ENCODE measurements at regions not wholly inside any gene's neighbourhood (a gene's known extent, or its start where the extent isn't known, plus 50 kb on each side); places are given as distances from the start of the nearest gene placed in this dataset.

DNA sequence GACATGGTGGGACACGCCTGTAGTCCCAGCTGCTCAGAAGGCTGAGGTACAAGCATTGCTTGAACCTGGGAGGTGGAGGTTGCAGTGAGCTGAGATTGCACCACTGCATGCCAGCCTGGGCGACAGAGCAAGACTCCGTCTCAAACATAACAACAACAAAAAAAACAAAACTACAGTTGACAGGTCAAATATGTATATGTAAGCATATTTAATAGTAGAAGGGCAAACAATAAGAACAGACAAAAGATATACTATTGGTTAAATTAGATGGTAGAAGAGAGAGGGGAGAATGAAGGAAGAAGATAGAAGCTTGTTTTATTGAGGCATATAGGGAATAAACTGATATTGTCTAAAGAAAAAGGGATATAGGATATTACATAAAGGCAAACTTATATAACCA, 247.1 kb downstream of the KLF13 start:
- Histone ChIP-seq H3K27ac (ENCODE audit: low read depth, low read length) (no peak overlapping the region), H3K27me3 (ENCODE audit: insufficient read depth, low read length) (peaks cover 3% of the 10 kb centered on the region; the same call in 1 of the 2 replicates), H3K4me3 (ENCODE audit: low read depth, low read length) (no peak overlapping the region), H3K4me1 (ENCODE audit: control insufficient read depth, insufficient read depth, low read length, unreplicated experiment) (no peaks in the 10 kb centered on the region), H2AFZ (ENCODE audit: low read length, unreplicated experiment) (no peak overlapping the region), H3K79me2 (ENCODE audit: control insufficient read depth, insufficient read depth, low read length, unreplicated experiment) (no peaks in the 10 kb centered on the region), H3K36me3 (ENCODE audit: insufficient read depth, low read length) (no peaks in the 10 kb centered on the region)

DNA sequence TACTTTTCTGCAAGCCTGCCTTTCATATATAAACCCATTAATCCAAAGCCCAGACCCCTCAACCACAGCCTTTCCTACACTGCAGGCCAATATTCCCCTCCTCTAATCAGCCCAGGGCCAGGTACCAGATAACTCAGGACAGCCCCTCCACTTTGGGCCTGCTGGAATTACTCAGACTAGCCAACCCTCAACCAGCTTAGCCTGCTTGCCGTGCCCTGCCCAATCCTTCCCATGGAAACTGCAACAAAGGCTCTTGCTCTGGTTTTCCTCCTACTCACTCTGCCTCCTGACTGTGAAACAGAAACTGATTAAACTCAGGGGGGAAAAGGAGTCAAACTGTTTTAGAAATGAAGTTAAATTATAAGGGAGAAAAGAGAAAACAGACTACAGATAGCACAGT, 248.1 kb downstream of the KLF13 start:
- H3K4me1 ChIP-seq (ENCODE audit: control insufficient read depth, insufficient read depth, low read length, unreplicated experiment), result no peaks in the 10 kb centered on the region
- H2AFZ ChIP-seq (ENCODE audit: low read length, unreplicated experiment), result no peak overlapping the region
- H3K4me3 ChIP-seq (ENCODE audit: low read depth, low read length), result no peak overlapping the region
- no peaks in the 10 kb centered on the region for H3K36me3 ChIP-seq (ENCODE audit: insufficient read depth, low read length)
- no peaks in the 10 kb centered on the region; the same call in 1 of the 2 replicates for H3K27me3 ChIP-seq (ENCODE audit: insufficient read depth, low read length)
- H3K27ac ChIP-seq (ENCODE audit: low read depth, low read length), result no peak overlapping the region
- no peaks in the 10 kb centered on the region for H3K79me2 ChIP-seq (ENCODE audit: control insufficient read depth, insufficient read depth, low read length, unreplicated experiment)

DNA sequence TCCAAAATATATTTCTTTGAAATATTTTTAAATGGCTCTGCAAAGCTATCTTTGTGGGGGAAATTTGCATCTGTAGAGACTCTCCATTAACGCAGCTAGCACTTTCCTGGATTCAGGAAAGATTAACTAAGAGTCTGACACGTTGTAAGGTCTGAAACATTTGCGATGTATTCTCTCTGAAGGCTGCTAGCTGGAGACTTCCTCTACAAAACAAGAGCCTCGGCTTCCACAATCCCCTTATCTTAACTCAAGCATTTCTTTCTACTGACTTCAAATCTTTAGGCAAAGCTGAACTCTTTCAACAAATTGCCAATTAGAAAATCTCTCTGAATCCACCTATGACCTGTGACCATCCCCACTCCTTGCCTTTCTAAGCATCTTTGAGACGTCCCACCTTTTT, 250.5 kb downstream of the KLF13 start:
- Histone ChIP-seq H3K27me3 (ENCODE audit: insufficient read depth, low read length) (no peaks in the 10 kb centered on the region; the same call in 1 of the 2 replicates), H3K79me2 (ENCODE audit: control insufficient read depth, insufficient read depth, low read length, unreplicated experiment) (no peaks in the 10 kb centered on the region), H3K4me3 (ENCODE audit: low read depth, low read length) (no peak overlapping the region), H2AFZ (ENCODE audit: low read length, unreplicated experiment) (no peak overlapping the region), H3K36me3 (ENCODE audit: insufficient read depth, low read length) (no peaks in the 10 kb centered on the region), H3K4me1 (ENCODE audit: control insufficient read depth, insufficient read depth, low read length, unreplicated experiment) (no peaks in the 10 kb centered on the region), H3K27ac (ENCODE audit: low read depth, low read length) (no peak overlapping the region)

DNA sequence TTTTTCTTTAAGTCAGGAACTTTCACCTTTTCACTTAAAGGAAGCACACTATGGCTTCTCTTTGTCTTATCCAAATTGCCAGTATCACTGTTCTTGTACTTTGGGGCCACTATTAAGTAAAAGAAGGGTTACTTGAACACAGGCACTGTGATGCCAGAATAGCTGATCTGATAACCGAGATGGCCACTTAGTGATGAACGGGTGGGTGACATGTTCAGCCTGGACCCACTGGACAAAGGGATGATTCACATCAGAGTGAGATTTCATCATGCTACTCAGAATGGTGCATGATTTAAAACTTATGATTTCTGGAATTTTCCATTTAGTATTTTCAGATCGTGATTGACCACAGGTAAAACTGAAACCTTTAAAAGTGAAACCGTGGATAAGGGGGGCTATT, 252.6 kb downstream of the KLF13 start:
- H3K79me2 ChIP-seq (ENCODE audit: control insufficient read depth, insufficient read depth, low read length, unreplicated experiment), result no peaks in the 10 kb centered on the region
- H2AFZ ChIP-seq (ENCODE audit: low read length, unreplicated experiment), result no peak overlapping the region
- H3K27ac ChIP-seq (ENCODE audit: low read depth, low read length), result no peak overlapping the region
- no peaks in the 10 kb centered on the region for H3K27me3 ChIP-seq (ENCODE audit: insufficient read depth, low read length)
- no peak overlapping the region for H3K4me3 ChIP-seq (ENCODE audit: low read depth, low read length)
- H3K4me1 ChIP-seq (ENCODE audit: control insufficient read depth, insufficient read depth, low read length, unreplicated experiment), result no peaks in the 10 kb centered on the region
- H3K36me3 ChIP-seq (ENCODE audit: insufficient read depth, low read length), result no peaks in the 10 kb centered on the region

DNA sequence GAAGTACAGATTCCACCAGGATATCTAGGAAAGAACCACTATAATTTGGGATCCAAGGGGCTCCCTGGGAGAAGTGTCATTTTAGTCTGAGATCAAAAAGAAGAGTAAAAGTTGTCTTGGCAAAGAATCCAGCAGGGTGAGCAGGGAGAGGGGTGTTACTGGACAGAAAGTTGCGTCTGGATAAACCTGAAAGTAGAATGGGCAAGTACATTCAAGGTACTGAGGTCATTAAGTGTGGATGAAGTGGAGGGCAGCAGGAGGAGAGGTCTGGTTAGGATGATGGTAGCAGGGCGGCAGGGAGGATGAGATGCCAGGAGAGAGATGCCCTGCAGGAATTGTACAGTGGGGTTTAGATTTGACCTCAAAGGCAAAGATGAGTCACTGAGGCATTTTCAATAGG, 253.3 kb downstream of the KLF13 start:
- no peaks in the 10 kb centered on the region for H3K36me3 ChIP-seq (ENCODE audit: insufficient read depth, low read length)
- H3K27me3 ChIP-seq (ENCODE audit: insufficient read depth, low read length), result no peaks in the 10 kb centered on the region
- no peak overlapping the region for H2AFZ ChIP-seq (ENCODE audit: low read length, unreplicated experiment)
- H3K27ac ChIP-seq (ENCODE audit: low read depth, low read length), result no peak overlapping the region
- H3K4me1 ChIP-seq (ENCODE audit: control insufficient read depth, insufficient read depth, low read length, unreplicated experiment), result no peaks in the 10 kb centered on the region
- no peak overlapping the region for H3K4me3 ChIP-seq (ENCODE audit: low read depth, low read length)
- no peaks in the 10 kb centered on the region for H3K79me2 ChIP-seq (ENCODE audit: control insufficient read depth, insufficient read depth, low read length, unreplicated experiment)

DNA sequence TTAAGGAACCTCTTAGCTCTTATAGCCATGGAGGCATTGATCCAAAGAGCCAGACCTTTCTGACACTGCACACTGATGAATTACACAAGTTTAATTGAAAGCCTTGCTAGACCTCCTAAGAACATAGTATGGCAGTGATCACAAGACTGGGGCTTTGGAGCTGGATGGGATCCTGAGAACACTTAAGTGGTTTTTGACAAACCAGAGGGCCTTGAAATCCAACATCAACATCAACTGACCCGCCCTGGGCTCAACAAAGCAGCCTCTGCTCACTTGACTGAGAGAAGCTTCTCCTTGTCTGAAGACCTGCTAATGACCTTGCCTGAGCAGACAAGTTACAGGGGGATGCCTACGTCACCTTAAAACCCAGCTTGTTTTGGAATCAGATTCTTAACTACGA, 257.6 kb downstream of the KLF13 start:
- Histone ChIP-seq H3K79me2 (ENCODE audit: control insufficient read depth, insufficient read depth, low read length, unreplicated experiment) (no peaks in the 10 kb centered on the region), H3K4me1 (ENCODE audit: control insufficient read depth, insufficient read depth, low read length, unreplicated experiment) (no peaks in the 10 kb centered on the region), H3K36me3 (ENCODE audit: insufficient read depth, low read length) (no peaks in the 10 kb centered on the region), H3K27ac (ENCODE audit: low read depth, low read length) (no peak overlapping the region), H3K4me3 (ENCODE audit: low read depth, low read length) (no peak overlapping the region), H2AFZ (ENCODE audit: low read length, unreplicated experiment) (no peak overlapping the region), H3K27me3 (ENCODE audit: insufficient read depth, low read length) (no peaks in the 10 kb centered on the region)

DNA sequence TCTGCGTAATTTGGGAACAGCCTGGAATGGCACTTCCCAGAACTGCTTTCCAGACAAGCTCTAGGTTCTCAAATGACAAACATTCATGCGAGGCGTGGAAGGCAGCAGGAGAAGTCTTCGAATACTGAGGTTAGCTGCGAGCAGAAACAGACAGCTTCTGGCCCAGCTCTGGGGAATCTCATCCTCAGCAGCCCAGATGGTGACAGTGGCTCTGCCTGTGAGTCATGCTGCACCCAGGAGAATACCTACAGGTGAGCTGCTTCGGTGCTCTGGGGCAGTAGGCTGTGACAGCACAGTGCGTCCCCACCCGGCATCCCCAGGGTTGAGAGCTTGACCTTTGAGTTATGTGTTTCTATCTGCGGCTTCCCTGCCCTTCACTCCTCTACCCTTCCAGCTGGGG, 258.6 kb downstream of the KLF13 start:
- no peak overlapping the region for H3K27ac ChIP-seq (ENCODE audit: low read depth, low read length)
- H3K36me3 ChIP-seq (ENCODE audit: insufficient read depth, low read length), result no peaks in the 10 kb centered on the region
- no peaks in the 10 kb centered on the region for H3K4me1 ChIP-seq (ENCODE audit: control insufficient read depth, insufficient read depth, low read length, unreplicated experiment)
- H3K79me2 ChIP-seq (ENCODE audit: control insufficient read depth, insufficient read depth, low read length, unreplicated experiment), result no peaks in the 10 kb centered on the region
- no peak overlapping the region for H3K4me3 ChIP-seq (ENCODE audit: low read depth, low read length)
- H2AFZ ChIP-seq (ENCODE audit: low read length, unreplicated experiment), result no peak overlapping the region
- no peaks in the 10 kb centered on the region for H3K27me3 ChIP-seq (ENCODE audit: insufficient read depth, low read length)

DNA sequence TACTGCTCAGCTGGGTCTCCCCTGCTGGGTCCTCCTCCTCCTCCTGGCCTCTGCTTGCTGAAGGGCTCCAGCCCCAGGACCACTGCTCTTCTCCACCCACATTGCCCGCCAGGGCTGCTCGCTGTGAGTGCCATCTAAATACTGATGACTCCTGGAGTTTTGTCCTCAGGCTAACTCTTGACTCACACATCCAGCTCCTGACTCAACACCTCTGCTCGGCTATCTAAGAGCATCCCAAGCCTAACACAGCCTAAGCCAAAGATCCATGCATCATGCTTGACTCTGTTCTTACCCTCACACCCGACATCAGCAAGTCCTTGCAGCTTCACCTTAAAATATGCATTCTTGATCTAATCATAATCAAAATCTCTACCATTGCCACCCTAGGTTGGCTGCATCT, 260.2 kb downstream of the KLF13 start:
- H3K79me2 ChIP-seq (ENCODE audit: control insufficient read depth, insufficient read depth, low read length, unreplicated experiment), result no peaks in the 10 kb centered on the region
- H3K36me3 ChIP-seq (ENCODE audit: insufficient read depth, low read length), result no peaks in the 10 kb centered on the region
- no peak overlapping the region for H3K27ac ChIP-seq (ENCODE audit: low read depth, low read length)
- no peaks in the 10 kb centered on the region for H3K4me1 ChIP-seq (ENCODE audit: control insufficient read depth, insufficient read depth, low read length, unreplicated experiment)
- H2AFZ ChIP-seq (ENCODE audit: low read length, unreplicated experiment), result no peak overlapping the region
- no peaks in the 10 kb centered on the region for H3K27me3 ChIP-seq (ENCODE audit: insufficient read depth, low read length)
- H3K4me3 ChIP-seq (ENCODE audit: low read depth, low read length), result no peak overlapping the region

DNA sequence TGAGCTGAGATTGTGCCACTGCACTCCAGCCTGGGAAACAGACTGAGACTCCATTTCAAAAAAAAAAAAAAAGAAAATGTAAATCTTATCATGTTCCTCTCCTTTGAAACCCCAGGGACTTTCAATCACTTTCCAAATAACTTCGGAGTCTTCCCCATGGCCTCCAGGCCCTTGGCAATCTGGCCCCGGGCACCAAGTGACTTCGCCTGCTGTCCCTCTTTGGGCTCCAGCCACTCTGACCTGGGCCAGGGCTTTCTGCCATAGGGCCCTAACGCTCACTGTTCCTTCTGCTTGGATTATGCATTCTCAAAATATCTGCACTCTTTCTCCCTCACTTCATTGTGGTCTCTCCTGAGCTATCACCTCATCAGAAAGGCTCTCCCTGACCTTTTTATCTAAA, 260.9 kb downstream of the KLF13 start:
- Histone ChIP-seq H2AFZ (ENCODE audit: low read length, unreplicated experiment) (no peak overlapping the region), H3K27me3 (ENCODE audit: insufficient read depth, low read length) (no peaks in the 10 kb centered on the region), H3K36me3 (ENCODE audit: insufficient read depth, low read length) (no peaks in the 10 kb centered on the region), H3K27ac (ENCODE audit: low read depth, low read length) (no peak overlapping the region), H3K79me2 (ENCODE audit: control insufficient read depth, insufficient read depth, low read length, unreplicated experiment) (no peaks in the 10 kb centered on the region), H3K4me3 (ENCODE audit: low read depth, low read length) (no peak overlapping the region), H3K4me1 (ENCODE audit: control insufficient read depth, insufficient read depth, low read length, unreplicated experiment) (no peaks in the 10 kb centered on the region)

DNA sequence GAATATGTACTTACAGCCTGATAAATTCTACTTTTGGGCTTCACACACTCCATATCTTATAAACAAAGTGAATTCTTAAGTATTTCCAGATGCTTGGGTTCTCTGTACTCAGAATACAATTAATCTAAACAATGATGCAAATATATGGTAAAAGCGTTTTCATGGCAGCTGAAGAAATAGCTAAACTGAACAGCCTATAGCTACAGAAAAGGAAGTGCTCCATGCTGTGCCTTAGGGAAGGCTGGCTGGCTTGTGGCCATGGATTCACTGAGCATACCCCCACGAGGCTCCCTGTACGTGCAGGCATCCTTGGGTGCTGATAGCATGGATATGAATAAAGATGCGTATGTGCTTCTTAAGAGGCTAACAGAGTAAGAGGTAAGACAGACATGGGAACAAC, 264.0 kb downstream of the KLF13 start:
- Histone ChIP-seq H3K27ac (ENCODE audit: low read depth, low read length) (no peak overlapping the region), H2AFZ (ENCODE audit: low read length, unreplicated experiment) (no peak overlapping the region), H3K79me2 (ENCODE audit: control insufficient read depth, insufficient read depth, low read length, unreplicated experiment) (no peaks in the 10 kb centered on the region), H3K36me3 (ENCODE audit: insufficient read depth, low read length) (no peaks in the 10 kb centered on the region), H3K27me3 (ENCODE audit: insufficient read depth, low read length) (no peaks in the 10 kb centered on the region), H3K4me1 (ENCODE audit: control insufficient read depth, insufficient read depth, low read length, unreplicated experiment) (no peaks in the 10 kb centered on the region), H3K4me3 (ENCODE audit: low read depth, low read length) (no peak overlapping the region)

DNA sequence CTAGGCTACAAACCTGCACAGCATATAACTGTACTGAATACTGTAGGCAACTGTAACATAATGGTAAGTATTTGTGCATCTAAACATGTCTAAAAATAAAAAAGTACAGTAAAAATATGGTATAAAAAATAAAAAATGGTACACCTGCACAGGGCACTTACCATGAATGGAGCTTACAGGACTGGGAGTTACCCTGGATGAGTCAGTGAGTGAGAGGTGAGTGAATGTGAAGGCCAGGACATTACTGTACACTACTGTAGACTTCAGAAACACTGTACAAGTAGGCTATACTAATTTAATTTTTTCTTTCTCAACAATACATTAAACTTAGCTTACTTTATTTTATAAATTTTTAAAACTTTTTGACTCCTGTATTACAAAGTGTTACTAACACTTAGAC, 265.3 kb downstream of the KLF13 start:
- H3K4me3 ChIP-seq (ENCODE audit: low read depth, low read length), result no peak overlapping the region
- no peak overlapping the region for H3K27ac ChIP-seq (ENCODE audit: low read depth, low read length)
- no peaks in the 10 kb centered on the region for H3K36me3 ChIP-seq (ENCODE audit: insufficient read depth, low read length)
- no peak overlapping the region for H2AFZ ChIP-seq (ENCODE audit: low read length, unreplicated experiment)
- no peaks in the 10 kb centered on the region for H3K79me2 ChIP-seq (ENCODE audit: control insufficient read depth, insufficient read depth, low read length, unreplicated experiment)
- H3K4me1 ChIP-seq (ENCODE audit: control insufficient read depth, insufficient read depth, low read length, unreplicated experiment), result no peaks in the 10 kb centered on the region
- no peaks in the 10 kb centered on the region for H3K27me3 ChIP-seq (ENCODE audit: insufficient read depth, low read length)

DNA sequence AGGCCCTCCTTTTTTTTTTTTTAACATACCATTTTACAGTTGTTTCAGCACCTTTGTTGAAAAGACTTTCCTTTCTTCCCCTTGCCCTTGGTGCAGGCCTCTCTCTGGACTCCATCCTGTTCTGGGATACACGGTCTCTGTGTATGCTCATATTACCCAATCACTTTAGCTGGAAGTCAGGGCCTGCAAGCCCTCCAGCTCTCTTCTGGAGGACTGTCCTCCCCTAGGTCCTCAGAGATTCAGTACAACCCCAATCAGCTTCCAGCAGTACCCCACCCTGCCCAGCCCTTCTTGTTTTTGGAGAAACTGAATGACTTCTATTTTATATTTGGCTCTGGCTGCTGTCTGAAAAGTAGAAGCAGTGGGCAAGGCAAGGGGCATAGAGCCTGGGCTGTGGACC, 270.8 kb downstream of the KLF13 start:
- Histone ChIP-seq H3K27ac (ENCODE audit: low read depth, low read length) (no peak overlapping the region), H2AFZ (ENCODE audit: low read length, unreplicated experiment) (no peak overlapping the region), H3K4me1 (ENCODE audit: control insufficient read depth, insufficient read depth, low read length, unreplicated experiment) (no peaks in the 10 kb centered on the region), H3K27me3 (ENCODE audit: insufficient read depth, low read length) (no peaks in the 10 kb centered on the region), H3K79me2 (ENCODE audit: control insufficient read depth, insufficient read depth, low read length, unreplicated experiment) (no peaks in the 10 kb centered on the region), H3K36me3 (ENCODE audit: insufficient read depth, low read length) (no peaks in the 10 kb centered on the region), H3K4me3 (ENCODE audit: low read depth, low read length) (no peak overlapping the region)
